M059J (cell line): ENCODE measurements at regions not wholly inside any gene's neighbourhood (a gene's known extent, or its start where the extent isn't known, plus 50 kb on each side); places are given as distances from the start of the nearest gene placed in this dataset.
"Not testable (repeated sequence)": the region's sequence is repeated elsewhere in the genome, so short reads cannot be mapped to it uniquely, and the experiment has no call there.

ENCODE experiments used
- DNase-seq: peaks from one replicate; pipeline ENCODE4 v3.0.0-alpha.2; 2012; ENCODE audit warnings: low read depth

DNA sequence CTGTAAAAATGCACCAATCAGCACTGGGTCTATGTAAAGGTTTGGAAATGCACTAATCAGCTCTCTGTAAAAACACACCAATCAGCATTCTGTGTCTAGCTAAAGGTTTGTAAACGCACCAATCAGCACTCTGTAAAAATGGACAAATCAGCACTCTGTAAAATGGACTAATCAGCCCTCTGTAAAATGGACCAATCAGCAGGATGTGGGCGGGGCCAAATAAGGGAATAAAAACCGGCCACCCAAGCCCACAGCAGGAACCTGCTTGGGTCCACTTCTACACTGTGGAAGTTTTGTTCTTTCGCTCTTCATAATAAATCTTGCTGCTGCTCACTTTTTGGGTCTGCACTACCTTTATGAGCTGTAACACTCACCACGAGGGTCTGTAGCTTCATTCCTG, 101.0 kb downstream of the SMC2 start:
- not testable (repeated sequence) for DNase-seq

DNA sequence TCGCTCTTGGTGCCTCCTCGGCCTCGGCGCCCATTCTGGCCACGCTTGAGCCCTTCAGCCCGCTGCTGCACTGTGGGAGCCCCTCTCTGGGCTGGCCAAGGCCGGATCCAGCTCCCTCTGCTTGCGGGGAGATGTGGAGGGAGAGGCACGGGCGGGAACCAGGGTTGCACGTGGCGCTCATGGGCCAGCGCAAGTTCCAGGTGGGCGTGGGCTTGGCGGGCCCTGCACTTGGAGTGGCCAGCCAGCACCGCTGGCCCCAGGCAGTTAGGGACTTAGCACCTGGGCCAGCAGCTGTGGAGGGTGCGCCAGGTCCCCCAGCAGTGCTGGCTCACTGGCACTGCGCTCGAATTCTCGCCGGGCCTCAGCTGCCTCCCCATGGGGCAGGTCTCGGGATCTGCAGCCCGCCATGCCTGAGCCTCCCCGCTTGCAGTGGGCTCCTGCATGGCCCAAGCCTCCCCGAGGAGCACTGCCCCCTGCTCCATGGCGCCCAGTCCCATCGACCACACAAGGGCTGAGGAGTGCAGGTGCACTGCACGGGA, 106.4 kb downstream of the SMC2 start:
- no peak for DNase-seq

DNA sequence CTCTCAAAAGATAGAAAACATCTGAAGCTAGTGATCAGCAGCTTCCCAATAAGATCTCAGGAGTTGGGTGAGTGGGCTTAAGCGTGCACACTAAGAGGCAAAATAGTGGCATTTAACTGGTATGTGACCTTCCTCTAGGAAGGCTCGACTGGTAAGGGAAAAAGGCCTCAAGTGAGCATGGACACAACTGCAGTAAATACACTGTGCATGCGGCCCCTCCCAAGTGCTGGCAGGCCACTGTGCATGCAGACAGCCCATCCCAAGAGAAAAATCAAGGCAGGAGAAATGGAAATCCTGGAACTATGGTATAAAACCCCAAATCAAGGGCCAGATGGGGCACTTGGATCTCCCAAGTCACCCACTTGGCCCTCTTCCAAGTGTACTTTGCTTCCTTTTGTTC, 112.7 kb downstream of the SMC2 start:
- DNase-seq = no peak

DNA sequence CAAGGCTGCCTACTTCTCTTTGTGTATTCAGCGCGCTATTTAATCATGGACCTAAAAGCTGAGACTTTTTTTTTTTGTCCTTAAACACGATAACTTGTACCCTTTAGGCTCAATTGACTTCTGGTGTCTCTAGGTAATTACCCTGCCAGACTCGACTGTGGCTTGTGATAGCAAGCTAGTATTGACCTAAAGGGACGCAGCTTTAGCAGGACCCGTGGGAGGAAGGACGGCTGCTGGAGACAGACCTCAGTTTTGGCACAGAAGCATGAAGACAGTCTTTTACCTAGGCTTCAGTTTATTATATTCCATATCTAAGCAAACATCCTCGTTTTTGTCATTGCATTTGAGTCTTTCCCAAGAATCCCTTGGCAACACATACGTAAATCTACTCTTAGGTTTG, 115.3 kb downstream of the SMC2 start:
- DNase-seq = no peak

DNA sequence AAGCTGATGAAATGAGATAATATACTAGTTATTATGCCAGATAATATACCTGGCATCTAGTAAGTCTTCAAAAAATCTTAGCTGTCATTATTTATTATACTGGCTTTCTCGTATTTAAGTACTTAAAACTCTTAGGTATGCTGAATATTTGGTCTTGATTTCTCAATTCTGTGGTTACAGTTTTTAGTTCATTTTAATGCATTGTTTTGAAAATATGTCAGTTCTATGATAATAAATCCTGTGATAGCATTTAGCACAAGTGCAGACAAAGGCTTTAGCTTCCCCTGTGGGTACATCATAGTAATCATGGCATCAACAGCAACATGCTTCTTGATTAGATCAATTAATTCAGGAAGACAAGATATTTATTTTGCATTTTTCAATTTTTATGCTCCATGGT, 133.0 kb downstream of the SMC2 start:
- no peak for DNase-seq

DNA sequence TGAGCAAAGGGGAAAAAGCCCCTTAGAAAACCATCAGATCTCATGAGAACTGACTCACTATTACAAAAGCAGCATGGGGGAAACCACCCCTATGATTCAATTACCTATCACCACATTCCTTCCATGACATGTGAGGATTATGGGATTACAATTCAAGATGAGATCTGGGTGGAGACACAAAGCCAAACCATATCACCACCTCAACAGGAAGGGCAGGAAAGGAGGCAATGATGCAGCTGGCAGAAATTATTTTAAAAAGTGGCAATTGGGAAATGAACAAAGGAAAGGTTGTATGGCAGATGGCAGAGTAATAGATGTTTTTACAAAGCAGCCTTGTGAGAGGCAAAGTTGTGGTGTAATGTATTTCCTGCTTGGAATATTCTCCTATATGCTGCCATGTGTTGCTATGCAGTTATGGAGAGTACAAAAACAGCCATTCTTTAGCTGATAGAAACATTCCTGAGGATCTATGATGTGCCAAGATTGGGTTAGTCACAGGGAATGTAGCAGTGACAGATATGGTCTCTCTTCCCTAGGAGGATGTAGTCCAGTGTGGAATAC, 138.8 kb downstream of the SMC2 start:
- DNase-seq = peak; percentile 24

DNA sequence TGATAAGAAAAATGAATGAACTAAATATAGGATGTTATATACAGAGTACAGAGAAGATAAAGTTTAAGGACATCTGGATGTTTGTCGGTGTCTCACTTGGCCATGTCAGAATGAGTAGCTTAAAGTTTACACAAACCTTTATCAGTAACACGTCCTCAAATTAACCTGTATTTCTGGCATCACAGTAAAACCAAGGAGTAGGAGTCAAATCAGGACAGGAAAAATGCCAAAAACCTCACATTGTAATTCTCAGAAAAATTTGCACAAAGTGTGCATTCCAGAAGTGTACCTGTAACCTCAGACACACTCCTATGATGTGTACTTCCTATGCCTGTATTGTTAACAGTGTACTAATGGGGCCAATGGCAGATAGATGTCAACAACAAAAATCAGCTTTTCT, 139.3 kb downstream of the SMC2 start:
- no peak for DNase-seq

DNA sequence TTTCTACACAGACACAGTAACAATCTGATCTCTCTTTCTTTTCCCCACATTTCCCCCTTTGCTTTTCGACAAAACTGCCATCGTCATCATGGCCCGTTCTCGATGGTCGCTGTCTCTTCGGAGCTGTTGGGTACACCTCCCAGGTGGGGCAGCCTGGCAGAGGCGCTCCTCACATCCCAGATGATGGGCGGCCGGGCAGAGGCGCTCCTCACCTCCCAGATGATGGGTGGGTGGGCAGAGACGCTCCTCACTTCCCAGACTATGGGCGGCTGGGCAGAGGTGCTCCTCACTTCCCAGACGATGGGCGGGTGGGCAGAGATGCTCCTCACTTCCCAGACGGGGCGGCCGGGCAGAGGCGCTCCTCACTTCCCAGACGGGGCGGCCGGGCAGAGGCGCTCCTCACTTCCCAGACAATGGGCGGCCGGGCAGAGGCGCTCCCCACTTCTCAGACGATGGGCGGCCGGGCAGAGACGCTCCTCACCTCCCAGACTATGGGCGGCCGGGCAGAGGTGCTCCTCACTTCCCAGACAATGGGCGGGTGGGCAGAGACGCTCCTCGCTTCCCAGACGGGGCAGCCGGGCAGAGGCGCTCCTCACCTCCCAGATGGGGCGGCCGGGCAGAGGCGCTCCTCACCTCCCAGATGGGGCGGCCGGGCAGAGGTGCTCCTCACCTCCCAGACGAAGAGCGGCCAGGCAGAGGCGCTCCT, 140.7 kb downstream of the SMC2 start:
- not testable (repeated sequence) for DNase-seq

DNA sequence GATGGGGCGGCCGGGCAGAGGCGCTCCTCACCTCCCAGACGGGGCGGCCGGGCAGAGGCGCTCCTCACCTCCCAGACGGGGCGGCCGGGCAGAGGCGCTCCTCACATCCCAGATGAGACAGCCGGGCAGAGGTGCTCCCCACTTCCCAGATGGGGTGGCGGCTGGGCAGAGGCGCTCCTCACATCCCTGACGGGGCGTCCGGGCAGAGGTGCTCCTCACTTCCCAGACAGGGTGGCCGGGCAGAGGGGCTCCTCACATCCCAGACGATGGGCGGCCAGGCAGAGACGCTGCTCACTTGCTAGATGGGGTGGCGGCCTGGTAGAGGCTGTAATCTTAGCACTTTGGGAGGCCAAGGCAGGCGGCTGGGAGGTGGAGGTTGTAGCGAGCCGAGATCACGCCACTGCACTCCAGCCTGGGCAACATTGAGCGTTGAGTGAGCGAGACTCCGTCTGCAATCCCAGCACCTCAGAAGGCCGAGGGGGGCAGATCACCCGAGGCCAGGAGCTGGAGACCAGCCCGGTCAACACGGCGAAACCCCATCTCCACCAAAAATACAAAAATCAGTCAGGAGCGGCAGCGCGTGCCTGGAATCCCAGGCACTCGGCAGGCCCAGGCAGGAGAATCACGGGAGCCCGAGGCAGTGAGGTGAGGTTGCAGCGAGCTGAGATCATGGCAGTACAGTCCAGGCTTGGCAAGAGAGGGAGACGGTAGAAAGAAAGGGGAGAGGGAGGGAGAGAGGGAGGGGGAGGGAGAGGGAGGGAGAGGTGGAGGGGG, 141.4 kb downstream of the SMC2 start:
- DNase-seq = not testable (repeated sequence)

DNA sequence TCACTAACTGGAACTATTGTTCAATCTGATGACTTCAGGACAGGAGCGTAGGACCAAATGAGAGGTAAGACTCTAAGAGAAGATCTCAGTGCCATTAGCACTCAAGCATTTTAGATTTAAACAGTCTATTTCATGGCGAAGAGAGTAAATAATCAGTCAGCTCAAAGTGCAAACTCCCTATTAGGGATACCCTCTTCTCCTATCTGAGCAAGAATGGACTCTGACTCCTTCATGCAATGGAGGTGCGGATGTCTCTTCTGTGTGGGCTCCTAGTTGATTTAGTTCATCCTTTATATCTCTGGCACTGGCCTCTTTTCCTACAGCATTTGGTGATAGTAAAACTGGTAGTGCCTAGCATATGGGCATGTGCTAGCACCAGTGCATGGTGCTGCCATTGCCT, 144.6 kb downstream of the SMC2 start:
- DNase-seq = no peak

DNA sequence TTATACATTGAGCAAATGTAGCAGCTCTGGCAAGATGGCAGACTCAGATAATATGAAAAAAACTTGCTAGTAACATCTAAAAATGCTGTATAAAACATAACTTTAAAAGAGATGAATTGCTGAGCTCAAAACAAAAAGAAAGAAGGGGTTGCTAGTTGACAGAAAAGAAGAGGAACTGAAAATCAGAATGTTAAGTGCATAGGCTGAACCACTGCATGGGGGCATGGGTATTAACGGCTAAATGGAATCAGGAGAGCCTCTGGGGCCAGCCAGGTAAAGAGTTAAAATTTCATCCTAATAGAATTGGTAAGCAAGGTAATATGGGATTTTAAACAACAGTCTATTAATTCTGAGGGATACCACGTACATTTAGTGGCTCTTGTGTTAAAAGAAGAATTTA, 146.8 kb downstream of the SMC2 start:
- no peak for DNase-seq

DNA sequence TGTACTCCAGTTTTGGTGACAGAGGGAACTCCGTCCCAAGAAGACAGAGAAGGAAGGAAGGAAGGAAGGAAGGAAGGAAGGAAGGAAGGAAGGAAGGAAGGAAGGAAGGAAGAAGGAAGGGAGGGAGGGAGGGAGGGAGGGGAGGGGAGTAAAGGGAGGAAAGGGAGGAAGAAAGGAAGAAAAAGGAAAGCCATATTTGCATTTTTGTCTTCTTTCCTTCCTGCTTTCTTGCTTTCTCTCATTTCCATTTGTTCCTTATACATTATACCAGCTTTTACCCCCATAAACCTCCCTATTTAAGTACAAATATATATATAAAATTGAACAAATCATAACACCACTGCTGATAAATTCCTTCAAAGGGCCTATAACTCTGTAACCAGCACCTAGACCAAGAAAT, 151.8 kb downstream of the SMC2 start:
- no peak for DNase-seq

DNA sequence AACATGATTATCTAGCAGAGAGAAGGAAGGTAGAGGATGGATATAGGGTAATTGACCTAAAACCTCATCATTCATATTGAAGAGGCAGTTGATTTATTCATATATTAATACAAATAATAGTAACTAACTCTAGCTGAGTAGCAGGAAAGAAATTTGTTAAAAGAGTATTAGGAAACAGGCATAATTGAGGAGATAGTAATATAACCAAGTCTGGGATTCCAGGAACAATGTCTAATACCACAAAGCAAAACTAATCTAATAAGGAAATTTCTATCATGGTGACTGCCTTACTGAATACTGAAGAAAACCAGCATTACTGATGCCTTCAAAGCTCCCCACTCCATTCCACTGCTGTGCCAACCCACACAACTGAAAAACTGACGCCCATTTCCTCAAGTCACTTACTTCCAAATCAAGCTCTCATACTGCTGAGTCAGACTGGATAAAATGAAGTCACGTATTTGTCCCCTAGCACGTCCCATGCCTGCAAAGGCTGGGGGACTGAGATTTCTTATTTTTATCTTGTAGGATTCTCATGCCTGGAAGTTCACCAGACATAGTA, 153.9 kb downstream of the SMC2 start:
- peak; percentile 38 for DNase-seq

DNA sequence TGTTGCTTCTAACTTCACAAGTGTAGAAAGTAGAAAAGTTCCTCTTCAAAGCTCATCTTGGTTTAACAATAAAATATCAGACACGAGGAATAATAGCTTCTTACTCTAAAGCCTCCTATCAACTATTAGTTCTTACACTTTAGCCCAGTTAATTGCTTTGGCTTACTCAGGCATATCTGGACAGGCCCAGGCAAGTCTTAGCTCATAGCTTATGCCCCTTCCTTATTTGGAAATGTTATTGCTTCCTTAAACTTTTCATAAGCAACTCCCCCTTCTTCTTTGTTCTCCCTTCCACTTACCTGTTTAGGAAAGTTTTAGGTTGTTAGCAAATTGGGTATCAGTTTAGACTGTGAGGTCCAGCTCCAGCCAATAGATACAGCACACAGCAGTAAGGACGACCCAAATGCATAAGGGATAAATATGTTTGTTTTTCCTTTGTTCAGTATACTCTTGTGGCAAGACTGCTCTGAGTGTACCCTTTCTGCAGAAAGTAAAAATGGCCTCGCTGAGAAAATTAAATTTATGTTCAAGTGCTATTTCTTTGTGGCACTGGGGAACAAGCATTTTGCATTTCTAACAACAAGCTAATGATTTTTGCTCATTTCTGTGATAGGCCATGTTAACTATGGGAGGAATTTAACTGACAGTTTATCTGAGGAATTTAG, 162.1 kb downstream of the SMC2 start:
- no peak for DNase-seq

DNA sequence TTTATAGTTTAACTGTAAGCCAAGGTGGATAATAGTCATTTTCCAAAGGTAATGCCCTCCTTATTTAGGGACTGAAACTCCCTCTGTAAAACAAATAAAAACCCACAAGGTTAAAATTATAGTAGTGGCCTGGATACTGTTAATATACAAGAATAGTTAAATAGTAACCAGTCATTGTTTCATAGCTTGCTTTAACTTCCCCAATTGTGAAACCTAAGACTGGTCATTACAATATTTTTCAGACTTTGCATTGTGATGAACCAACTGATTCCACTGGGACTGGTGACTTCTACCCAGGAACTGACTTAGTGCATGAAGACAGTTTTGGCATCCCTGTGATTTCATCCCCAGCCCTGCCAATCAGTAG, 162.6 kb downstream of the SMC2 start:
- DNase-seq = no peak

DNA sequence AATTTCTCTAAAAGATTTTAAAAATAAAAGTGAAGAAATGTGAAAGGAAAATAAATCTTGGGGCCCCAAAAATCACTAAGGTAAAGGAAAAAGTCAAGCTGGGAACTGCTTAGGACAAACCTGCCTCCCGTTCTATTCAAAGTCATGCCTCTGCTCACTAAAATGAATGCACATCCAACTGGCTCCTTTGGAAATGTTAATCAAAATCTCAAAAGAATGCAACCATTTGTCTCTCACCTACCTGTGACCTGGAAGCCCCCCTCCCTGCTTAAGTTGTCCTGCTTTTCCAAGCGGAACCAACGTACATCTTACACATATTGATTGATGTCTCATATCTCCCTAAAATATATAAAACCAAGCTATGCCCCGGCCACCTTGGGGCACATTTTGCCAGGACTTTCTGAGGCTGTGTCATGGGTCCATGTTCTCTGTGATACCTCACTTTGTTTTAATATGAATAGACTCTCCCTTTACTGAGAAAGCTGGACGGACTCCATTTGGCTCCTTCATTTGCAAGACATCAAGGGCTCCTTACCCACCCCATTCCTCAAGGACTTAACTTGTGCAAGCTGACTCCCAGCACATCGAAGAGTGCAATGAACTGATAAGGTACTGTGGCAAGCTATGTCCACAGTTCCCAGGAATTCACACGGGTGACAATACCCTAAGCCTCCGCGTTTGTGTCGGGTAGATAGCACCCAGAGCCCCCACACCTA, 164.3 kb downstream of the SMC2 start:
- no peak for DNase-seq

DNA sequence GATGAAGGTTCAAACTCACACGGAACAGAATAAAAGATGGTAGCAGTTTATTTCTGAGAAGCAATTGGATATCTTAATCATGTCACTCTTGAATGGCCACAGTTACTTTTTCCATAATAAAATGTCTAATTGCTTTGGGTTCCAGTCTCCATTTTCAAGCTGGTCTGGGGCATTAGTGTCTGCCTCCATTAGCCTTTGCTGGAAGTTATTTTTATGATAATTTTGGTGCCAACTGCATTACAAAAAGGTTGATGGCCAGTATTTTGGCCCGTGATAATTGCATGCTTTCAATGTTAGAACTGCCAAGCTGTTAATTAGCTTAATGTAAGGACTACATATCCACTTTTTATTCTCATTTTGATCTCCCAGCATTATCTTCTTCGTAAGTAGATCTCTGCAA, 165.9 kb downstream of the SMC2 start:
- DNase-seq = no peak

DNA sequence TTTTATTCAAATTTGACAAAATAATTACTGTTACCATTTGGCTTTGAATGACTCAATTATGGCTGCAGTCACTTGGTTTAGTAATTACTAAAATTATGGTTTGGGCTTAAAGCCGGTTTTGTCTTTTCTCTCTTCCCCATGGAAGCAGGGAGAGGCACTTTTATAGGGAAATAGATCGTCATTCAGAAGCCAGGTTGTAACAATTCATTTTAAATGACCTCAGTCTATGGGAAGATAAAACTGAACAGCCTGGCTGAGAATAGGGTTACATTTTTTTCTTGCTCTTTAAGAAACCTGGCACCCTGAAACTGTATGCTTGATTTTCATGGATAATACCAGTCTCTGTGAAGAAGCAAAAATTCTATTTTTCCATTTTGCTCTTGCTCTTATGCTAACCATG, 169.8 kb downstream of the SMC2 start:
- DNase-seq = no peak

DNA sequence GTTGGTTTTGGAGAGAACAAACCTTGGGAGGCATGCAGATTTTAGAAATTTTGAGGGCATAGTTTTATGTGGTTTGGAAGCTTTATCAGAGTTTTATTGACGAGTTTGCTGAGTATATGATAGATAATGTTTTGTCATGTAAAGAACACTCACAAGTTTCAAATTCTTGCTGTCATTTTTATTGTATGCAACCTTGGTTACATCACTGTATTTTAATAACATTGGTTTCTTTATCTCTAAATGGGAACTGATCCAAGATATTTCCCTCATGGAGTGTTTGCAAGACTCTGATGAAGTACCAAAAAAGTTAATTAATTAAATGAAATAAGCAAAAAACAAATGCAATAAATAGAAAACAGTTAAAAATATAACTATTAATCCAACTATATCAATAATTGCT, 170.3 kb downstream of the SMC2 start:
- no peak for DNase-seq

DNA sequence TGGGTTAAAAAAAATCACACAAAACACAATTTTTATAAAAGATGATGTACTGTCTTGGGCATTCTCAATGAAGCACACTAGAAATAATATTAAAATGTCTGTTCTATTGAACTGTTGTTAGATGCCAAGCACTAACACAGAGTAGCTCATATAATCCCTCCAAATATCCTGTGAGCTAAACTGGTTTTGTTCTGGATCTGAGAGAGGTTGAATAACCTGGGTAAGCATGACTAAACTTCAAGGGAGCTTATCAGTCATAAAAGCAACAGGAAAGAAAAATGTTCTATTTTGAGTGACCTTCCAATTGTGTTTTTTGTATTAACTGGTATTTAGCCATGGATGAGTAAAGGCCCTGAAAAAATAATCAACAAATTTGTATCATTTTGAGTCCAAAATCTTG, 175.3 kb downstream of the SMC2 start:
- no peak for DNase-seq
